Caco-2 (cell line): ENCODE measurements at regions not wholly inside any gene's neighbourhood (a gene's known extent, or its start where the extent isn't known, plus 50 kb on each side); places are given as distances from the start of the nearest gene placed in this dataset.

Experiments used
- BruUV-seq: library from RNA; stranded (reverse); fragments of 400-500 nt; replicated peaks from 2 replicates; lab custom pipeline; 2021; lab: Mats Ljungman, UMichigan
- CTCF ChIA-PET: fragments of 300-600 bp; sonication (Branson Sonifier 250); formaldehyde crosslinking; loops from one replicate; lab custom pipeline; 2022; ENCODE audit warnings: antibody characterized with exemption; lab: Charles Lee
- POLR2A ChIA-PET: fragments of 300-600 bp; sonication (Branson Sonifier 250); formaldehyde crosslinking; loops from one replicate; lab custom pipeline; 2022; ENCODE audit warnings: antibody characterized with exemption; lab: Charles Lee
- DNase-seq, 2 experiments: peaks; one replicate each; pipeline versions ENCODE4 v3.0.0 to v3.0.0-alpha.2; 2020 to 2022
- H3K27me3 ChIP-seq: replicated peaks from 2 replicates; pipeline ENCODE4 v1.6.0; 2011; ENCODE audit warnings: low read length; ENCODE audit not compliant: control insufficient read depth, insufficient read depth
- H3K36me3 ChIP-seq: 2 replicates; pipeline ENCODE4 v1.5.1; 2011; ENCODE audit warnings: low read length; ENCODE audit not compliant: control insufficient read depth, insufficient read depth
- H3K4me1 ChIP-seq: fragments of 250-450 bp; sonication (Bioruptor Pico); 2 replicates; pipeline ENCODE4 v1.5.1; 2020; ENCODE audit warnings: mild to moderate bottlenecking
- H3K4me3 ChIP-seq: 2 replicates; pipeline ENCODE4 v1.5.1; 2011; ENCODE audit warnings: low read depth, mild to moderate bottlenecking, control low read depth, low read length
- H3K9me3 ChIP-seq: fragments of 250-450 bp; sonication (Bioruptor Pico); 2 replicates; pipeline ENCODE4 v1.5.1; 2020; ENCODE audit warnings: mild to moderate bottlenecking, moderate library complexity
- H3K27ac Mint-ChIP-seq: one replicate; pipeline ENCODE4 v1.8.0; 2022; ENCODE audit warnings: mixed read lengths; ENCODE audit not compliant: unreplicated experiment
- H3K27me3 Mint-ChIP-seq: one replicate; pipeline ENCODE4 v1.8.0; 2022; ENCODE audit warnings: mixed read lengths; ENCODE audit not compliant: insufficient read depth, unreplicated experiment
- H3K36me3 Mint-ChIP-seq: one replicate; pipeline ENCODE4 v1.8.0; 2022; ENCODE audit warnings: mild to moderate bottlenecking, mixed read lengths; ENCODE audit not compliant: insufficient read depth, unreplicated experiment
- H3K4me1 Mint-ChIP-seq: one replicate; pipeline ENCODE4 v1.8.0; 2022; ENCODE audit warnings: low read depth, mixed read lengths; ENCODE audit not compliant: unreplicated experiment
- H3K4me3 Mint-ChIP-seq: one replicate; pipeline ENCODE4 v1.8.0; 2022; ENCODE audit warnings: mild to moderate bottlenecking, moderate library complexity, mixed read lengths; ENCODE audit not compliant: unreplicated experiment
- H3K9me3 Mint-ChIP-seq: one replicate; pipeline ENCODE4 v1.8.0; 2022; ENCODE audit warnings: mixed read lengths; ENCODE audit not compliant: unreplicated experiment
- intact Hi-C: fragments of 100-400 bp; cut with micrococcal nuclease; formaldehyde crosslinking; loops from one replicate; pipeline ENCODE4 v1.10.0; 2022; ENCODE audit not compliant: unreplicated experiment
- TF ChIP-seq, protein P1 (sequence below), 2 experiments: fragments of 200-600 bp in 1 of 2; IDR thresholded peaks; 1 replicate in 1 of 2; 2 replicates in 1 of 2; pipeline versions ENCODE4 v1.5.1 to v1.8.0; 2011 to 2022; ENCODE audit warnings: antibody characterized with exemption in 1 of 2, control low read depth in 1 of 2, inconsistent platforms in 1 of 2, low read depth in 1 of 2, low read length in 1 of 2, mild to moderate bottlenecking in 1 of 2, moderate library complexity in 1 of 2; ENCODE audit not compliant: insufficient read depth in 1 of 2, severe bottlenecking in 1 of 2, unreplicated experiment in 1 of 2

DNA sequence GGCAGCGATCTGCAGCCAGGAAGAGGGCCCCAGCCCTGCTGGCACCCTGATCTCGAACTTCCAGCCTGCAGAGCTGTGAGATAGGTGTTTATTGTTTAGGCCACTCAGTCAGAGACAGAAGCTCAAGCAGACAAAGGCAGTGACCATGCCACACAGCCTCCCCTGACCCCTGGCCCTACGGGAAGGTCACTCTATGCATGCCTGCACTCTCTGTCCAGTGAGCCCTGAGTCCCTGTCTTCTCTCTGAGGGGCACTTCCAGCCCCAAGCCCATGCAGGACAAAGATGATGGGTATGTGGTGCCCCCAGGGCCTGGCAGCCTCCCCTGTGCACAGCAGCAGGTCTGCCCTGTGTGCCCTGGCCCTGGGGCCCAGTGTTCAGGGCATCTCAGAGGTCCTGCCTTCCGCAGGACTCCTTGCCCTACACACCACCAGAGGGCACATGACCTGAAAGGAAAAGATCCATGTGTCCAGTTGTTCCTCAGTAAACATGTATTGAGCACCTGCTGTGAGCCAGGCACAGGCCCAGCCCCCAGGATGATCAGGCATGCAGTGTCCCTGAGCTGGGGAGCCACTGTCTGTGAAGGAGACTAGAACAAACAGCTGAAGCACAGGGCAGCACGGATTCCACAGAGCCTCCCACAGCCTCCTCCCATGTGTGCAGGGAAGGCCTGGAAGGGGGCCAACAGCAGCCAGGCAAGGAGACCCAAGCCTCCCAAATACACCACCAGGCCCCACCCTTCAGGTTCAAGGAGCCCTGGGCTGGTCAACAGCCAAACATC is 109.3 kb downstream of the ATPSCKMT start:
- no peaks in the 10 kb centered on the region for H3K4me1 Mint-ChIP-seq
- Histone ChIP-seq H3K9me3 (no peaks in the 10 kb centered on the region), H3K36me3 (no peaks in the 10 kb centered on the region), H3K27me3 (no peaks in the 10 kb centered on the region), H3K4me1 (no peaks in the 10 kb centered on the region), H3K4me3 (no peak overlapping the region)
- ChIA-PET POLR2A (no interaction called here), CTCF (no interaction called here)
- peak; percentile 41 to 52 for DNase-seq
- H3K4me3 Mint-ChIP-seq: no peak overlapping the region
- no peaks in the 10 kb centered on the region for H3K27me3 Mint-ChIP-seq
- no TSS peak for BruUV-seq
- intact Hi-C loops: loop anchor here (1.0 to 10.0 kb wide), 2 partner anchors 93 to 516 kb away; no protein-coding TSS in a partner anchor
- no peak overlapping the region for H3K27ac Mint-ChIP-seq
- no peaks in the 10 kb centered on the region for H3K36me3 Mint-ChIP-seq
- H3K9me3 Mint-ChIP-seq: no peaks in the 10 kb centered on the region
- TF ChIP-seq, protein P1, sequence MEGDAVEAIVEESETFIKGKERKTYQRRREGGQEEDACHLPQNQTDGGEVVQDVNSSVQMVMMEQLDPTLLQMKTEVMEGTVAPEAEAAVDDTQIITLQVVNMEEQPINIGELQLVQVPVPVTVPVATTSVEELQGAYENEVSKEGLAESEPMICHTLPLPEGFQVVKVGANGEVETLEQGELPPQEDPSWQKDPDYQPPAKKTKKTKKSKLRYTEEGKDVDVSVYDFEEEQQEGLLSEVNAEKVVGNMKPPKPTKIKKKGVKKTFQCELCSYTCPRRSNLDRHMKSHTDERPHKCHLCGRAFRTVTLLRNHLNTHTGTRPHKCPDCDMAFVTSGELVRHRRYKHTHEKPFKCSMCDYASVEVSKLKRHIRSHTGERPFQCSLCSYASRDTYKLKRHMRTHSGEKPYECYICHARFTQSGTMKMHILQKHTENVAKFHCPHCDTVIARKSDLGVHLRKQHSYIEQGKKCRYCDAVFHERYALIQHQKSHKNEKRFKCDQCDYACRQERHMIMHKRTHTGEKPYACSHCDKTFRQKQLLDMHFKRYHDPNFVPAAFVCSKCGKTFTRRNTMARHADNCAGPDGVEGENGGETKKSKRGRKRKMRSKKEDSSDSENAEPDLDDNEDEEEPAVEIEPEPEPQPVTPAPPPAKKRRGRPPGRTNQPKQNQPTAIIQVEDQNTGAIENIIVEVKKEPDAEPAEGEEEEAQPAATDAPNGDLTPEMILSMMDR (IDR thresholded peaks at IDR 0.05; ENCODE audit: insufficient read depth in 1 of 2, low read depth in 1 of 2, low read length in 1 of 2, severe bottlenecking in 1 of 2, unreplicated experiment in 1 of 2): peak; percentile 41 to 51

- H3K27me3 Mint-ChIP-seq: no peaks in the 10 kb centered on the region
- POLR2A ChIA-PET: no interaction called here
- H3K4me3 Mint-ChIP-seq: no peak overlapping the region
- TF ChIP-seq, protein P1 (IDR thresholded peaks at IDR 0.05; ENCODE audit: insufficient read depth in 1 of 2, low read depth in 1 of 2, low read length in 1 of 2, severe bottlenecking in 1 of 2, unreplicated experiment in 1 of 2): no peak
- no peak overlapping the region for H3K4me3 ChIP-seq
- intact Hi-C loops: no loop called here
- H3K36me3 ChIP-seq: no peaks in the 10 kb centered on the region
- no TSS peak for BruUV-seq
- no peak for DNase-seq
- no peaks in the 10 kb centered on the region for H3K9me3 Mint-ChIP-seq
- H3K9me3 ChIP-seq: no peaks in the 10 kb centered on the region
- CTCF ChIA-PET: no interaction called here
- H3K4me1 Mint-ChIP-seq: no peaks in the 10 kb centered on the region
- no peaks in the 10 kb centered on the region for H3K27me3 ChIP-seq
- no peaks in the 10 kb centered on the region for H3K36me3 Mint-ChIP-seq
- no peaks in the 10 kb centered on the region for H3K4me1 ChIP-seq
- H3K27ac Mint-ChIP-seq: no peak overlapping the region
Measured at GRCh38 chr5:10138395-10139057, 111.2 kb downstream of the ATPSCKMT start.

- Histone ChIP-seq H3K9me3 (no peaks in the 10 kb centered on the region), H3K36me3 (no peaks in the 10 kb centered on the region), H3K27me3 (no peaks in the 10 kb centered on the region), H3K4me3 (no peak overlapping the region), H3K4me1 (no peaks in the 10 kb centered on the region)
- no peaks in the 10 kb centered on the region for H3K27me3 Mint-ChIP-seq
- no peak for DNase-seq
- H3K4me1 Mint-ChIP-seq: peaks cover 12% of the 10 kb centered on the region
- ChIA-PET CTCF (interaction anchor here (0.6 to 1.7 kb wide), 4 partner anchors 10 to 236 kb away, joined by 3 to 5 read pairs (median 4); no protein-coding TSS in a partner anchor), POLR2A (no interaction called here)
- TF ChIP-seq, protein P1 (IDR thresholded peaks at IDR 0.05; ENCODE audit: insufficient read depth in 1 of 2, low read depth in 1 of 2, low read length in 1 of 2, severe bottlenecking in 1 of 2, unreplicated experiment in 1 of 2): peak; percentile 6 to 16
- peaks cover 5% of the 10 kb centered on the region for H3K36me3 Mint-ChIP-seq
- H3K4me3 Mint-ChIP-seq: no peak overlapping the region
- H3K27ac Mint-ChIP-seq: no peak overlapping the region
- H3K9me3 Mint-ChIP-seq: no peaks in the 10 kb centered on the region
- intact Hi-C loops: loop anchor here (5.0 kb wide), 2 partner anchors 237 to 362 kb away; no protein-coding TSS in a partner anchor
- BruUV-seq: no TSS peak
Measured at GRCh38 chr5:10133830-10134229, 115.9 kb downstream of the ATPSCKMT start.
